ENCODE measurements at regions not wholly inside any gene's neighbourhood (a gene's known extent, or its start where the extent isn't known, plus 50 kb on each side); places are given as distances from the start of the nearest gene placed in this dataset.

GRCh38 chrX:38985375-38985774 lies 184.1 kb downstream of the MID1IP1 start:
- DNase-seq (ENCODE audit: low read depth), result peak; percentile 30
- TF ChIP-seq CTCF (conservative IDR thresholded peaks at IDR 0.05; ENCODE audit: low read depth, low read length), result peak; percentile 28
- no peak overlapping the region for H3K4me3 ChIP-seq (ENCODE audit: low read depth, low read length)

GRCh38 chrX:38985945-38986344 lies 184.7 kb downstream of the MID1IP1 start:
- DNase-seq (ENCODE audit: low read depth), result no peak
- no peak overlapping the region for H3K4me3 ChIP-seq (ENCODE audit: low read depth, low read length)
- TF ChIP-seq CTCF (conservative IDR thresholded peaks at IDR 0.05; ENCODE audit: low read depth, low read length), result no peak

- no peak for TF ChIP-seq CTCF (conservative IDR thresholded peaks at IDR 0.05; ENCODE audit: low read depth, low read length)
These were observed 185.3 kb downstream of the MID1IP1 start for GRCh38 chrX:38986586-38986985.

GRCh38 chrX:38987198-38987651 lies 186.0 kb downstream of the MID1IP1 start:
- H3K4me3 ChIP-seq (ENCODE audit: low read depth, low read length), result no peak overlapping the region
- no peak for TF ChIP-seq CTCF (conservative IDR thresholded peaks at IDR 0.05; ENCODE audit: low read depth, low read length)
- DNase-seq (ENCODE audit: low read depth), result no peak

More at GRCh38 chrX:38986586-38986985, 185.3 kb downstream of the MID1IP1 start:
- no peak overlapping the region for H3K4me3 ChIP-seq (ENCODE audit: low read depth, low read length)
- DNase-seq (ENCODE audit: low read depth), result no peak

GRCh38 chrX:38988301-38988700 lies 187.0 kb downstream of the MID1IP1 start:
- no peak for DNase-seq (ENCODE audit: low read depth)
- TF ChIP-seq CTCF (conservative IDR thresholded peaks at IDR 0.05; ENCODE audit: low read depth, low read length), result no peak
- no peak overlapping the region for H3K4me3 ChIP-seq (ENCODE audit: low read depth, low read length)

- DNase-seq (ENCODE audit: low read depth), result no peak
- H3K4me3 ChIP-seq (ENCODE audit: low read depth, low read length), result no peak overlapping the region
- no peak for TF ChIP-seq CTCF (conservative IDR thresholded peaks at IDR 0.05; ENCODE audit: low read depth, low read length)
These were observed 187.8 kb downstream of the MID1IP1 start for GRCh38 chrX:38989076-38989475.

GRCh38 chrX:38991656-38992440 lies 190.6 kb downstream of the MID1IP1 start:
- no peak overlapping the region for H3K4me3 ChIP-seq (ENCODE audit: low read depth, low read length)
- DNase-seq (ENCODE audit: low read depth), result no peak
- no peak for TF ChIP-seq CTCF (conservative IDR thresholded peaks at IDR 0.05; ENCODE audit: low read depth, low read length)

All from choroid plexus epithelial cell (primary cell).